Astrocyte of the cerebellum (primary cell): ENCODE measurements at regions not wholly inside any gene's neighbourhood (a gene's known extent, or its start where the extent isn't known, plus 50 kb on each side); places are given as distances from the start of the nearest gene placed in this dataset.

ENCODE experiments used
- DNase-seq: peaks from one replicate; pipeline ENCODE4 v3.0.0-alpha.2; 2011; ENCODE audit warnings: low read depth
- H3K4me3 ChIP-seq: 2 replicates; pipeline ENCODE4 v1.5.1; 2011; ENCODE audit warnings: mild to moderate bottlenecking, low read depth, low read length, moderate library complexity
- CTCF ChIP-seq: IDR thresholded peaks from 2 replicates; pipeline ENCODE4 v1.5.1; 2012; ENCODE audit warnings: low read length, low read depth, moderate library complexity, mild to moderate bottlenecking; ENCODE audit errors: missing control alignments
- in situ Hi-C: cut with HindIII; loops from 2 replicates; pipeline ENCODE4 v1.10.0; 2017; ENCODE audit warnings: low sequenced_read_pairs

GRCh38 chr10:124225467-124226270 lies 132.3 kb upstream of the CHST15 start:
- TF ChIP-seq CTCF, result no peak
- no peak overlapping the region for H3K4me3 ChIP-seq
- no peak for DNase-seq
- in situ Hi-C loops, result no loop called here

- TF ChIP-seq CTCF, result no peak
- in situ Hi-C loops, result no loop called here
- H3K4me3 ChIP-seq, result no peak overlapping the region
- DNase-seq, result no peak
Measured at GRCh38 chr10:124225029-124225466, 131.7 kb upstream of the CHST15 start.

- in situ Hi-C loops, result no loop called here
- no peak for TF ChIP-seq CTCF
- H3K4me3 ChIP-seq, result no peak overlapping the region
- DNase-seq, result no peak
Measured at GRCh38 chr10:124224331-124225028, 131.1 kb upstream of the CHST15 start.

- no peak for DNase-seq
Measured at GRCh38 chr10:124223711-124224085, 130.3 kb upstream of the CHST15 start.

GRCh38 chr10:124222988-124223710 lies 129.8 kb upstream of the CHST15 start:
- in situ Hi-C loops, result no loop called here
- TF ChIP-seq CTCF, result no peak
- DNase-seq, result no peak
- no peak overlapping the region for H3K4me3 ChIP-seq

More at GRCh38 chr10:124223711-124224085, 130.3 kb upstream of the CHST15 start:
- H3K4me3 ChIP-seq, result no peak overlapping the region
- TF ChIP-seq CTCF, result no peak
- in situ Hi-C loops, result no loop called here

GRCh38 chr10:124222318-124222987 lies 129.1 kb upstream of the CHST15 start:
- TF ChIP-seq CTCF, result no peak
- DNase-seq, result no peak
- no peak overlapping the region for H3K4me3 ChIP-seq
- in situ Hi-C loops, result no loop called here
